ENCODE measurements at regions not wholly inside any gene's neighbourhood (a gene's known extent, or its start where the extent isn't known, plus 50 kb on each side); places are given as distances from the start of the nearest gene placed in this dataset.

- H3K36me3 ChIP-seq (ENCODE audit: insufficient read depth in 1 of 2, low read depth in 1 of 2), result no peaks in the 10 kb centered on the region
- 62 to 71% (median 69%) methylated on average over 3 of the region's 3 CpGs for WGBS, 3 donors
- intact Hi-C loops (cut with DNase I), result loop anchor here in 1 of 2 donors (5.0 kb wide), 1 partner anchor 1578 kb away; no protein-coding TSS in a partner anchor
- TF ChIP-seq CTCF (IDR thresholded peaks at IDR 0.05), result no peak
- no peaks in the 10 kb centered on the region for H3K27me3 ChIP-seq (ENCODE audit: insufficient read depth in 3 of 3, low read length in 2 of 3)
- no peak for DNase-seq
- ATAC-seq, result no peak
- H3K4me1 ChIP-seq, result no peaks in the 10 kb centered on the region
- no peaks in the 10 kb centered on the region for H3K9me3 ChIP-seq
- H3K4me3 ChIP-seq, result no peak overlapping the region
- H3K27ac ChIP-seq, result no peak overlapping the region
Measured at GRCh38 chrX:126339928-126340327, 173.8 kb upstream of the DCAF12L2 start.

GRCh38 chrX:126338916-126339315, 172.8 kb upstream of the DCAF12L2 start:
- H3K4me3 ChIP-seq, result no peak overlapping the region
- no peaks in the 10 kb centered on the region for H3K4me1 ChIP-seq
- no peak overlapping the region for H3K27ac ChIP-seq
- H3K36me3 ChIP-seq (ENCODE audit: insufficient read depth in 1 of 2, low read depth in 1 of 2), result no peaks in the 10 kb centered on the region
- DNase-seq (no peak), ATAC-seq (no peak)
- no peaks in the 10 kb centered on the region for H3K9me3 ChIP-seq
- TF ChIP-seq CTCF (IDR thresholded peaks at IDR 0.05), result no peak
- intact Hi-C loops (cut with DNase I), result loop anchor here in 1 of 2 donors (5.0 kb wide), 1 partner anchor 1577 kb away; no protein-coding TSS in a partner anchor
- WGBS, 3 donors, result 34 to 46% (median 38%) methylated on average over 2 of the region's 2 CpGs
- no peaks in the 10 kb centered on the region for H3K27me3 ChIP-seq (ENCODE audit: insufficient read depth in 3 of 3, low read length in 2 of 3)

GRCh38 chrX:126300401-126300800, 134.3 kb upstream of the DCAF12L2 start:
- no peak overlapping the region for H3K4me3 ChIP-seq
- H3K27me3 ChIP-seq (ENCODE audit: insufficient read depth in 3 of 3, low read length in 2 of 3), result no peaks in the 10 kb centered on the region
- no peaks in the 10 kb centered on the region for H3K9me3 ChIP-seq
- no peak for TF ChIP-seq CTCF (IDR thresholded peaks at IDR 0.05)
- no peaks in the 10 kb centered on the region for H3K4me1 ChIP-seq
- 55 to 77% (median 76%) methylated on average over 1 of the region's 1 CpG for WGBS, 3 donors
- DNase-seq, result no peak
- no peak overlapping the region for H3K27ac ChIP-seq
- H3K36me3 ChIP-seq (ENCODE audit: insufficient read depth in 1 of 2, low read depth in 1 of 2), result no peaks in the 10 kb centered on the region
- no peak for ATAC-seq
- intact Hi-C loops (cut with DNase I), result no loop called here

GRCh38 chrX:126272795-126273497, 106.9 kb upstream of the DCAF12L2 start:
- no peak for TF ChIP-seq CTCF (IDR thresholded peaks at IDR 0.05)

GRCh38 chrX:126265116-126265515, 99.0 kb upstream of the DCAF12L2 start:
- 51 to 57% (median 54%) methylated on average over 3 of the region's 3 CpGs for WGBS, 3 donors
- Histone ChIP-seq H3K9me3 (no peaks in the 10 kb centered on the region), H3K36me3 (ENCODE audit: insufficient read depth in 1 of 2, low read depth in 1 of 2) (no peaks in the 10 kb centered on the region), H3K27ac (no peak overlapping the region), H3K4me1 (no peaks in the 10 kb centered on the region), H3K27me3 (ENCODE audit: insufficient read depth in 3 of 3, low read length in 2 of 3) (no peaks in the 10 kb centered on the region), H3K4me3 (no peak overlapping the region)
- no peak for TF ChIP-seq CTCF (IDR thresholded peaks at IDR 0.05)
- intact Hi-C loops (cut with DNase I), result no loop called here
- DNase-seq, result no peak
- ATAC-seq, result no peak

More at GRCh38 chrX:126272795-126273497, 106.9 kb upstream of the DCAF12L2 start:
- H3K36me3 ChIP-seq (ENCODE audit: insufficient read depth in 1 of 2, low read depth in 1 of 2), result no peaks in the 10 kb centered on the region
- H3K9me3 ChIP-seq, result no peaks in the 10 kb centered on the region
- no peak for DNase-seq
- ATAC-seq, result no peak
- H3K27me3 ChIP-seq (ENCODE audit: insufficient read depth in 3 of 3, low read length in 2 of 3), result no peaks in the 10 kb centered on the region
- intact Hi-C loops (cut with DNase I), result no loop called here
- no peaks in the 10 kb centered on the region for H3K4me1 ChIP-seq
- no peak overlapping the region for H3K27ac ChIP-seq
- no peak overlapping the region for H3K4me3 ChIP-seq
- WGBS, 3 donors, result 70 to 85% (median 84%) methylated on average over 15 to 16 of the region's 16 CpGs

Measured in psoas muscle (tissue), 7 donors.